Endodermal cell (in vitro differentiated cells): ENCODE measurements at regions not wholly inside any gene's neighbourhood (a gene's known extent, or its start where the extent isn't known, plus 50 kb on each side); places are given as distances from the start of the nearest gene placed in this dataset.

ENCODE experiments used
- DNase-seq: peaks from one replicate; pipeline ENCODE4 v3.0.0-alpha.2; 2017
- H3K27ac ChIP-seq: 2 replicates; pipeline ENCODE4 v1.5.1; 2013; ENCODE audit warnings: mild to moderate bottlenecking, low read depth, low read length, moderate library complexity
- H3K27me3 ChIP-seq: 2 replicates; pipeline ENCODE4 v1.6.1; 2013; ENCODE audit warnings: mild to moderate bottlenecking, low read length, moderate library complexity; ENCODE audit not compliant: insufficient read depth, control insufficient read depth, poor library complexity, severe bottlenecking
- H3K36me3 ChIP-seq: 2 replicates; pipeline ENCODE4 v1.7.0; 2013; ENCODE audit warnings: mild to moderate bottlenecking, low read length, moderate library complexity; ENCODE audit not compliant: control insufficient read depth, insufficient read depth
- H3K4me1 ChIP-seq: one replicate; pipeline ENCODE4 v1.7.0; 2013; ENCODE audit warnings: low read length; ENCODE audit not compliant: control insufficient read depth, insufficient read depth
- H3K4me3 ChIP-seq: 2 replicates; pipeline ENCODE4 v1.5.1; 2013; ENCODE audit warnings: mild to moderate bottlenecking, low read length, moderate library complexity
- H3K9ac ChIP-seq: 2 replicates; pipeline ENCODE4 v1.6.1; 2013; ENCODE audit warnings: mild to moderate bottlenecking, low read length, moderate library complexity; ENCODE audit not compliant: poor library complexity, severe bottlenecking; ENCODE audit errors: extremely low read depth
- H3K9me3 ChIP-seq: 2 replicates; pipeline ENCODE4 v1.6.1; 2013; ENCODE audit warnings: mild to moderate bottlenecking, low read length, moderate library complexity; ENCODE audit not compliant: control insufficient read depth
- H3K27ac Mint-ChIP-seq: 2 replicates; pipeline ENCODE4 v1.8.0; 2020; ENCODE audit warnings: mixed read lengths
- H3K27me3 Mint-ChIP-seq: 2 replicates; pipeline ENCODE4 v1.8.0; 2021; ENCODE audit warnings: mild to moderate bottlenecking, mixed read lengths; ENCODE audit not compliant: insufficient read depth
- H3K36me3 Mint-ChIP-seq: 2 replicates; pipeline ENCODE4 v1.8.0; 2020; ENCODE audit warnings: low read depth, mixed read lengths
- H3K4me1 Mint-ChIP-seq: 2 replicates; pipeline ENCODE4 v1.8.0; 2020; ENCODE audit warnings: mixed read lengths
- H3K4me3 Mint-ChIP-seq: 2 replicates; pipeline ENCODE4 v1.8.0; 2020; ENCODE audit warnings: mild to moderate bottlenecking, moderate library complexity, mixed read lengths
- H3K9me3 Mint-ChIP-seq: 2 replicates; pipeline ENCODE4 v1.8.0; 2020; ENCODE audit warnings: mild to moderate bottlenecking, mixed read lengths
- WGBS, 2 experiments: methylation state at CpG; one replicate each; pipeline versions ENCODE4 v1.1.5 to v1.1.7; 2013; ENCODE audit warnings: missing lambda C conversion rate in 2 of 2, mixed read lengths in 1 of 2; ENCODE audit not compliant: insufficient coverage in 1 of 2, insufficient read length in 1 of 2; 5-methylcytosine and 5-hydroxymethylcytosine counted together
- TF ChIP-seq, protein P1 (sequence below): fragments of 200-600 bp; sonication (generic); conservative IDR thresholded peaks from 2 replicates; pipeline ENCODE4 v1.5.0; 2021; ENCODE audit warnings: antibody characterized with exemption, mild to moderate bottlenecking

DNA sequence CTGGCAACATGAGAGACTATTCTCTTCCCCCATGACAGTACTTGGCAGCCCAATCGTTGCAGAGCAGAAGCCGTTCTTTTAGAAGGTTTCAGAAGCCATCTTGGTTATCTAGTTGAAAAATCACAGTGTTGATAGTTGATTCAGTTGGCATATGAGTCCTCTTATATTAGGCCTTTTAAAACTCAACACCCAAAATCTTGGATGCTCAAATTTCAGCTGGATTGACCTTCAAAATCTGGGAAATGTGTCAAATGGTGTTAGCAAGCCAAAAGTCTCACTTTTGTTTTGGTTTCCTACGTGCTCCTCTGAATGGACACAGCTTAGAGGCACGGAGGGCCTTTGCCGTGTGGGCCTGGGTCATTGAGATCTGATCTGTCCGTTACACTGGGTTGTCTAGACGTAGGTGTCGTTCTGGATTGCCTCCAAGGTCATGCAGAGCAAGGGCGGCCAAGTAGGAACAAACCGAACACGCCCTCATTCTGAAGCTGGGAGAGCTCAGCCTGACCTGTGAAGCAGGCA, 59.3 kb upstream of the BMPER start:
- WGBS, 2 experiments: 94 to 95% methylated on average over 6 to 11 of the region's 11 CpGs
- H3K4me1 Mint-ChIP-seq: peaks cover 18% of the 10 kb centered on the region

DNA sequence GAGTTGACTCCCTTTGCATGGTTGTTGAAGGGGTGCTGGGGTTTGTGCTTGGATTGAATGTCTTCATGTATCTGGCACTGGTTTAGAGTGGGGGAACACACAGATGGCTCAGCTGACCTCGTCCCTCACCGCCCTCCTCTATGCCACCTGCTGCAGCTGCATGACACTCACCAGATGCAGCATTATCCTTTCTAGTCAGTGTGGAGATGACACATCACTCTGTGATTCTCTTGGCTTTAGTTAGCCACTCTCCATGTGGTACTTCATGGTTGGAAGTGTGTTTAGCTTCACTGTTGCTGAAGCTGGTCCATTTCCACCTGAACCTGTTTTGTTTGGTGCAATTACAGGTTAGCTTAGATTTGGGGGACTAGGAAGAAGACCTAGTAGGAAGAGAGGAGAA, 56.3 kb upstream of the BMPER start:
- Mint-ChIP-seq H3K36me3 (no peaks in the 10 kb centered on the region), H3K27me3 (peaks cover 51% of the 10 kb centered on the region), H3K27ac (no peak overlapping the region), H3K9me3 (no peaks in the 10 kb centered on the region), H3K4me3 (no peak overlapping the region), H3K4me1 (peaks cover 16% of the 10 kb centered on the region)
- Histone ChIP-seq H3K27me3 (peaks cover 53% of the 10 kb centered on the region), H3K4me3 (no peak overlapping the region), H3K9me3 (no peaks in the 10 kb centered on the region), H3K36me3 (no peaks in the 10 kb centered on the region), H3K4me1 (no peaks in the 10 kb centered on the region), H3K27ac (no peak overlapping the region), H3K9ac (no peak overlapping the region)
- no peak for DNase-seq
- TF ChIP-seq, protein P1, sequence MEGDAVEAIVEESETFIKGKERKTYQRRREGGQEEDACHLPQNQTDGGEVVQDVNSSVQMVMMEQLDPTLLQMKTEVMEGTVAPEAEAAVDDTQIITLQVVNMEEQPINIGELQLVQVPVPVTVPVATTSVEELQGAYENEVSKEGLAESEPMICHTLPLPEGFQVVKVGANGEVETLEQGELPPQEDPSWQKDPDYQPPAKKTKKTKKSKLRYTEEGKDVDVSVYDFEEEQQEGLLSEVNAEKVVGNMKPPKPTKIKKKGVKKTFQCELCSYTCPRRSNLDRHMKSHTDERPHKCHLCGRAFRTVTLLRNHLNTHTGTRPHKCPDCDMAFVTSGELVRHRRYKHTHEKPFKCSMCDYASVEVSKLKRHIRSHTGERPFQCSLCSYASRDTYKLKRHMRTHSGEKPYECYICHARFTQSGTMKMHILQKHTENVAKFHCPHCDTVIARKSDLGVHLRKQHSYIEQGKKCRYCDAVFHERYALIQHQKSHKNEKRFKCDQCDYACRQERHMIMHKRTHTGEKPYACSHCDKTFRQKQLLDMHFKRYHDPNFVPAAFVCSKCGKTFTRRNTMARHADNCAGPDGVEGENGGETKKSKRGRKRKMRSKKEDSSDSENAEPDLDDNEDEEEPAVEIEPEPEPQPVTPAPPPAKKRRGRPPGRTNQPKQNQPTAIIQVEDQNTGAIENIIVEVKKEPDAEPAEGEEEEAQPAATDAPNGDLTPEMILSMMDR: no peak
- WGBS, 2 experiments: 88% methylated on average over 2 of the region's 2 CpGs; no CpG with 5 or more reads in 1 of the 2 experiments

More for the DNA sequence above, 59.3 kb upstream of the BMPER start:
- Mint-ChIP-seq H3K9me3 (no peaks in the 10 kb centered on the region), H3K27ac (no peak overlapping the region), H3K4me3 (no peak overlapping the region), H3K36me3 (no peaks in the 10 kb centered on the region), H3K27me3 (peaks cover 46% of the 10 kb centered on the region)
- DNase-seq: no peak
- Histone ChIP-seq H3K9ac (no peak overlapping the region), H3K9me3 (no peaks in the 10 kb centered on the region), H3K4me1 (peaks cover 2% of the 10 kb centered on the region), H3K27ac (no peak overlapping the region), H3K36me3 (no peaks in the 10 kb centered on the region), H3K4me3 (no peak overlapping the region), H3K27me3 (peaks cover 31% of the 10 kb centered on the region)
- TF ChIP-seq, protein P1: no peak

DNA sequence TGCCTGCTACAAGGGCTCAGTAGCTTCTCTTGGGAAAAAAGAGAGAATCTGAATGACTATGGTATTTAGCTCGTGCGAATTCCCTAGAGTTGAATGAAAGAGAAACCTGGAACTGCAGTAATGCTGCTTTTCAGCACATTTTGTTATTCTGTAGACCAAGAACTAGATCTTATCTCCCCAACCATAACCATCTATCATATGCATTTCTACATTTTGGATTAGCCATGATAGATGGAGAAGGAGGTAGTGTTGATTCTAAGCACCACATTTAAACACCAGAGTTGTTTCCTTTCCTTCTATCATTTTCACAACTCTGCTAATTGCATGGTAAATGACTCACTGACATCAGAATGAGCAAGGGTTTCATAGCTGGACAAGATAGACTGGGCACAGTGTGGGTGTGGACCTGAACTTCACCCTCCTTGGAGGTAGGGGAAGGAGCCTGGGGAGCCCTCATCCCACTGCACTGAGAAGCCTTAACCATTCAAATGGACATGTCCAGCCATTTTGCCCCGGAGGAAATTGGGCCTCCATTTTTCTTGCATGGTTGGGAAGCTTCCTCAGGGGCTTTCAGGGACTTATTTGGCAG, 55.3 kb upstream of the BMPER start:
- TF ChIP-seq, protein P1: no peak
- no peak overlapping the region for H3K27ac Mint-ChIP-seq
- 92% methylated on average over 3 of the region's 3 CpGs; no CpG with 5 or more reads in 1 of the 2 experiments for WGBS, 2 experiments
- peaks cover 24% of the 10 kb centered on the region for H3K4me1 Mint-ChIP-seq
- H3K4me3 ChIP-seq: no peak overlapping the region
- peaks cover 56% of the 10 kb centered on the region for H3K27me3 Mint-ChIP-seq
- no peak for DNase-seq
- H3K27ac ChIP-seq: no peak overlapping the region
- H3K9me3 Mint-ChIP-seq: no peaks in the 10 kb centered on the region
- no peaks in the 10 kb centered on the region for H3K4me1 ChIP-seq
- no peaks in the 10 kb centered on the region for H3K36me3 ChIP-seq
- no peaks in the 10 kb centered on the region for H3K36me3 Mint-ChIP-seq
- no peak overlapping the region for H3K4me3 Mint-ChIP-seq
- no peaks in the 10 kb centered on the region for H3K9me3 ChIP-seq
- H3K9ac ChIP-seq: no peak overlapping the region
- peaks cover 64% of the 10 kb centered on the region for H3K27me3 ChIP-seq
